MM.1S (cell line): ENCODE measurements at regions not wholly inside any gene's neighbourhood (a gene's known extent, or its start where the extent isn't known, plus 50 kb on each side); places are given as distances from the start of the nearest gene placed in this dataset.

ENCODE experiments used
- EZH2 ChIP-seq: fragments of 300-600 bp; sonication (generic); optimal IDR thresholded peaks from 2 replicates; pipeline ENCODE3; 2017; ENCODE audit warnings: low read depth, mild to moderate bottlenecking, antibody characterized with exemption, low read length, mixed read lengths
- EZH2phosphoT487 ChIP-seq: fragments of 300-600 bp; sonication (generic); IDR thresholded peaks from 2 replicates; pipeline ENCODE4 v1.6.1; 2018; ENCODE audit warnings: antibody characterized with exemption, low read length
- TF ChIP-seq, protein P1 (sequence below): fragments of 300-600 bp; sonication (generic); IDR thresholded peaks from 2 replicates; pipeline ENCODE4 v1.5.1; 2016; ENCODE audit warnings: antibody characterized with exemption, low read length, mixed read lengths

DNA sequence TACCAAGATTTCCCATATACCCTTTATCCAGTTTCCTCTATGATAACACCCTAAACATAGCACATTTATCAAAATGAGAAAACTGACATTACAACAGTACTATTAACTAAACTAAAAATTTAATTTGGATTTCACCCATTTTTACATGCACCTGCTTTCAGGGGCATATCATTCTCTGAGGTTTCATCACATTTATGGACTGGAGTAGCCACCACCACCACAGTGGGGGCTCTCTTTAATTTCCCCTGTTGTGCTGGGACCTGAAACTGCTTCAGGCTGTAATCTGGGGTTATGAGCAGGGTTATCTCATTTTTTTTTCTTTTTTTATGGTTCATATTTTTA lies 637.9 kb upstream of the DPP6 start:
- TF ChIP-seq, protein P1, sequence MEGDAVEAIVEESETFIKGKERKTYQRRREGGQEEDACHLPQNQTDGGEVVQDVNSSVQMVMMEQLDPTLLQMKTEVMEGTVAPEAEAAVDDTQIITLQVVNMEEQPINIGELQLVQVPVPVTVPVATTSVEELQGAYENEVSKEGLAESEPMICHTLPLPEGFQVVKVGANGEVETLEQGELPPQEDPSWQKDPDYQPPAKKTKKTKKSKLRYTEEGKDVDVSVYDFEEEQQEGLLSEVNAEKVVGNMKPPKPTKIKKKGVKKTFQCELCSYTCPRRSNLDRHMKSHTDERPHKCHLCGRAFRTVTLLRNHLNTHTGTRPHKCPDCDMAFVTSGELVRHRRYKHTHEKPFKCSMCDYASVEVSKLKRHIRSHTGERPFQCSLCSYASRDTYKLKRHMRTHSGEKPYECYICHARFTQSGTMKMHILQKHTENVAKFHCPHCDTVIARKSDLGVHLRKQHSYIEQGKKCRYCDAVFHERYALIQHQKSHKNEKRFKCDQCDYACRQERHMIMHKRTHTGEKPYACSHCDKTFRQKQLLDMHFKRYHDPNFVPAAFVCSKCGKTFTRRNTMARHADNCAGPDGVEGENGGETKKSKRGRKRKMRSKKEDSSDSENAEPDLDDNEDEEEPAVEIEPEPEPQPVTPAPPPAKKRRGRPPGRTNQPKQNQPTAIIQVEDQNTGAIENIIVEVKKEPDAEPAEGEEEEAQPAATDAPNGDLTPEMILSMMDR, result no peak
- no peak for TF ChIP-seq EZH2phosphoT487
- no peak for TF ChIP-seq EZH2
